ENCODE measurements at regions not wholly inside any gene's neighbourhood (a gene's known extent, or its start where the extent isn't known, plus 50 kb on each side); places are given as distances from the start of the nearest gene placed in this dataset.
A peak's percentile ranks its signal among the peaks of the same experiment; 100 is the strongest.
"Not testable (repeated sequence)": the region's sequence is repeated elsewhere in the genome, so short reads cannot be mapped to it uniquely, and the experiment has no call there.

- DNase-seq, result no peak
Observed at GRCh38 chr4:137468836-137469235, 63.5 kb downstream of the PCDH18 start.

- DNase-seq, result no peak
Observed at GRCh38 chr4:137467537-137467936, 64.8 kb downstream of the PCDH18 start.

DNA sequence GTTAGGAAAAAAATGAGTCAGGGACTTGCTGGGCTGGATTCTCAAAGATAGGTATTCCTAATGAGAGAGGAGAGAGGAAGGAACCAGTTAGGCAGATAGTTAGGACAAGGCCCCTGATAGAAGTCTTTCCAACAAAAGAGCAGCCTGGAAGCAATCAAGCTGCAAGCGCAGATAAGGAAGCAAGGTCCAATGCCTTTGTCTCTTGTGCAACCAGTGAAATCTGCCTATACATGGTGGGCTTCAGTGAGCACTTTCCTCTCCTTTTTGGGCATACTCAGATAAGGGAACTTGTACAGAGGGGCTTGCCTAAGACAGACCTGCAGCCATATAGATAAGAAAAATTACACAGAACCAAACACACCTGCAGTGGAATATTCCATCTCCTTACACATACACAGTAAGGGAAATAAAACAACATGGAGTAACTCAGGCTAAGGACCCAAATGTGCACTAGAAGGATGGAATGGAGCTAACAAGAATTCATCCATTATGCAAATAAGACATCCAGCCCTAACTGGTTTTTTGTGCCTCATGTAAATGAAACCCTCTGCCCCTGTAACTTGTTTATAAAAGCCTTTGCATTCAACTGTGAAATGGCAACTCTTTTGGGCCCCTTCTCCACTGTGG lies 68.8 kb downstream of the PCDH18 start:
- DNase-seq, result no peak

GRCh38 chr4:137455647-137456321 lies 76.5 kb downstream of the PCDH18 start:
- no peak for DNase-seq

GRCh38 chr4:137454767-137455166 lies 77.5 kb downstream of the PCDH18 start:
- DNase-seq, result no peak

- DNase-seq, result peak in 1 of 5 experiments; percentile 9
Observed at GRCh38 chr4:137452799-137453198, 79.5 kb downstream of the PCDH18 start.

GRCh38 chr4:137451172-137451825 lies 81.0 kb downstream of the PCDH18 start:
- no peak for DNase-seq

DNA sequence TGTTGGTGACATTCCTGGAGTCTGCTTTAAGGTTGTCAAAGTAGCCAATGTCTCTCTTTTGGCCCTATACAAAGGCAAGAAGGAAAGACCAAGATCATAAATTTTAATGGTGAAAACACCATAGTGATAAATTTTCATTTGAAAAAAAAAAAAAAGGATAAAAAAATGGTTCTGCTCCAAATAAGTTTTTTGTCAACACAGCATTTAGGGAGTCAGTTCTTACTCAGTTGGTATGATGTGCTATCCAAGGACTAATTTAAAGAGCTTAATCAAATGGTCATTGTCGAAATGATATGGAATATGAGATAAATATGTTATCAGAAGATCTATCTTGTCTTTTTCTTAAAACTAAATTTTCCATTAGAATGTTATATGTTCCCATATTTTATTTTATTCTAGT lies 83.9 kb downstream of the PCDH18 start:
- DNase-seq, result no peak

DNA sequence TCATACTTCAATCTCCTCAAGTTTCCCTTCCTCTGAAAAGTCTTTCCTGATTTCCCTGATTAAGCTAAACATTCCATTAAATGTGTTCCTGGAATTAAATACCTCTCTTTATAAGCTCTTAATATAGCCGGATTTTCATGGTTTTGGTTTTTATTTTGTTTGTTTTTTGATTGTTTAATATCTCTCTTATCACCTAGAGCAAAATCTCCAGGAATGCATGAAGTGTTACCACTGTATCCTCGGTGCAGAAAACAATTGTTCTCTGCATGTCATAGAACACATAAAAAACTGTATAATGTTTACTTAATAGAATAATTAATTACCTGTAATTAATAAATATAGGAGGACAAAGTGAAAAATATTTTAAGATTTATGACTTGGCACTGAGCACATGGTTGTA lies 86.2 kb downstream of the PCDH18 start:
- no peak for DNase-seq

- DNase-seq, result no peak
Observed at GRCh38 chr4:137443031-137443800, 89.1 kb downstream of the PCDH18 start.

DNA sequence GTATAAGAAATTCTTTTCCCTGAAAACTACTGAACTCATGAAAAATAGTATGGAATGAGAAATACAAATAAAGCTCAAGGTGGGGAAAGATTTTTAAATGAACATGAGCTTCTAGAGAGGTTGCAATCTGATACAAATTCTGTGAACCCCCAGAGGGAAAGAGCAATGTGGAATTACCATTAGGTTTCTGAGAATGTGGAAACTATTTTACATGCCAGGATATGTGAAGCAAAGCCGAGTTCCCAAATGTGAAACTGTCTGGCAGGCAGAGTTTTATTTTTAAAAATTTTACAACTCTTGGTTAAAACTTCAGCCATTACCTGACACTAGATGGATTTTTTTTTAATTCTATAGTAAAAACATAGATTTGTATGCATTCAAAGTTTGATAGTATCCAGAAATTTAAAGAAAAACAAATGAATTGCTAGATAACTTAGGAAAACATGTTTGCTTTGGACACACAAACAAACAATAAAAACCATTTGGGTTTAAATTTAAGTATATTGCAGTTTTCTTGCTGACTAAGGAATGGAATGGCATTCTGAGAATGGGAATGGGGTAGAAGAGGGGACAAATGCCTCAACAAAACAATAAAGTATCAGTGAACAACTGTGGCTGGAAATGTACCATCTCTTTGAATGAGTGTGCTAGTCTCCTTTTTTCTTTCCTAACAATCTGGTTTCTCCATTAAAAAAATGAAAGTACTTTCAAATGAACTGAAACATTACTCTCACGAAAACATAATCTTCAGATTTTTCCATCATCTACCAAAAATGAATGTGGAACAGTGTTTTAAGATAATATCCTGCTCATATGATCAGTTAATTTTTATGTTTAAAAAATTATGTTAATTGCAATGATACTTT lies 99.6 kb downstream of the PCDH18 start:
- DNase-seq, result no peak

DNA sequence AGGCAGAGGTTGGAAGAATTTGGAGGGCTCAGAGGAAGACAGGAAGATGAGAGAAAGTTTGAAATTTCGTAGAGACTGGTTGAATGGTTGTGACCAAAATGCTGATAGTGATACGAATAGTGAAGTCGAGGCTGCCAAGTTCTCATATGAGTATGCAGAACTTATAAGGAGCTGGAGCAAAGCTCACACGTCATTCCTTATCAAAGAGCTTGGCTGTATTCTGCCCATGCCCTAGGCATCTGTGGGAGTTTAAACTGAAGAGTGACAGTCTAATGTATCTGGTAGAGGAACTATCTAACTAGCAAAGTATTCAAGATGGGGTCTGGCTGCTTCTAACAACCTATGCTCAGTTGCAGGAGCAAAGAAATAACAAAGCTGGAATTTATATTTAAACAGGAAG lies 102.1 kb downstream of the PCDH18 start:
- DNase-seq, result no peak

GRCh38 chr4:137427411-137427810 lies 104.9 kb downstream of the PCDH18 start:
- no peak for DNase-seq

DNA sequence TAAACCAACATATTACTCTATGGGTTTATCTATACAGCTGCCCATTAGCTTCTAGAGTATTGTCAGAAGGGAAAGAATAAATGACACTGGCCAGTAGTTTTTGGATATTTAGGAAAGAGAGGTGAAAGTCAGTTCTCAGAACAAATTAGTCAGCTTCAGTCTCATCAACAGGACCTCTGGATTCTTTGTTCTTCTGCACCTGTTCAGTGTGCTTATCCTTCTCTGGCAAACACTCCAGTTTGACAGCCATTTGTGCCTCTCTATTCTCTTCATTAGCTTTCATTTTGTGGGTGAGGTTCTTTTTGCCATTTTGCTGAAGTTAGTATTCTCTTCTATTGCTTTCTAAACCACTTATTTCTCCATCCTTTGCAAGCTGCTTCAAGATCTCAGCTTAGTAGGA lies 107.0 kb downstream of the PCDH18 start:
- no peak for DNase-seq

- no peak for DNase-seq
Observed at GRCh38 chr4:137422666-137423065, 109.6 kb downstream of the PCDH18 start.

GRCh38 chr4:137421796-137422195 lies 110.5 kb downstream of the PCDH18 start:
- no peak for DNase-seq

- DNase-seq, result no peak
Observed at GRCh38 chr4:137420901-137421396, 111.3 kb downstream of the PCDH18 start.

DNA sequence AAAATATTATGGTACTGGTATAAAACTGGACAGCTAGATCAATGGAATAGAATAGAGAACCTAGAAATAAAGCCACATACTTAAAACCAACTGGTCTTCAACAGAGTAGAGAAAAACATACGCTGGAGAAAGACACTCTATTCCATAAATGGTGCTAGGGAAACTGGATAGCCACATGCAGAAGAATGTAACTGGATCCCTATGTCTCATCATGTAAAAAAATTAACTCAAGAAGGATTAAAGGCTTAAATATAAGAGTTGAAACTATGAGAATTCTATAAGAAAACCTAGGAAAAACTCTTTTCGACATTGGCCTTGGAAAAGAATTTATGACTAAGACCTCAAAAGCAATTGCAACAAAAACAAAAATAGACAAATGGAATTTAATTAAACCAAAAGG lies 114.6 kb downstream of the PCDH18 start:
- DNase-seq, result no peak

- no peak for DNase-seq
Observed at GRCh38 chr4:137414802-137415201, 117.5 kb downstream of the PCDH18 start.

GRCh38 chr4:137408527-137409177 lies 123.6 kb downstream of the PCDH18 start:
- DNase-seq, result no peak

- not testable (repeated sequence) for DNase-seq
Observed at GRCh38 chr4:137405833-137406232, 126.5 kb downstream of the PCDH18 start.

- DNase-seq, result no peak
Observed at GRCh38 chr4:137394018-137394417, 138.3 kb downstream of the PCDH18 start.
